Mononuclear cell (primary cell): ENCODE measurements at regions not wholly inside any gene's neighbourhood (a gene's known extent, or its start where the extent isn't known, plus 50 kb on each side); places are given as distances from the start of the nearest gene placed in this dataset.

Experiments used
- H3K27me3 ChIP-seq: 2 replicates; pipeline ENCODE4 v1.6.0; 2011; ENCODE audit warnings: low read length, control low read depth; ENCODE audit not compliant: insufficient read depth
- H3K4me1 ChIP-seq: 2 replicates; pipeline ENCODE4 v1.5.1; 2011; ENCODE audit warnings: mild to moderate bottlenecking, low read length, control low read depth; ENCODE audit not compliant: insufficient read depth
- H3K4me3 ChIP-seq: 2 replicates; pipeline ENCODE4 v1.5.1; 2011; ENCODE audit warnings: mild to moderate bottlenecking, low read length, moderate library complexity
- H3K9me3 ChIP-seq: 2 replicates; pipeline ENCODE4 v1.5.1; 2011; ENCODE audit warnings: low read depth, mild to moderate bottlenecking, control low read depth, low read length

DNA sequence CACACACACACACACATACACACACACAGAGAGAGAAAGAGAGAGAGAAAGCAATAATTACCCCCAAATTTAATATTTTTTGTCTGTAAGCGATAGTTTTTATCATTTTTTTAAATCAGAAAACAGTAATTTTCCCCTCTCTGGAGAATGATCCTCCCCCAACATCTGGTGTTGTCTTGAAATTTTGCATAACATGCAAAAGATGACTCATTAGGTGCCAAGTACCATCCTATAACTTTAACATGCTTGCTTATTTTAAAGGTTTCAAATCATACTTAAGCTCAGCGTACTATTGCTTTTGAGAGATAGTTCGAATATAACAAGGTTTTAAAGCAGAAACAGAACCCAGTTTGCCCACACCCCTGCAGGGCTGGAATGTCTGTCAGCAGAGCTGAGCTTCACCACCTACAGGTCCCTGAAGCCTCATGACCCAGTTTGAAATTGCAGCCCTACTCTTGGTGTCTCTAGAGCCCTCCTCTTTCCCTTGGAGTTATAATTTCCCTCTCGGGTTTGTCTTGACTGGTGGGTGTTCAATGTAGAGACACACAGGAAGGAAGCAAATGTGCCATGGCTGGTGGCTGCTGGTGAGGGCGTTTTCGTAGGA lies 175.0 kb upstream of the HS3ST1 start:
- Histone ChIP-seq H3K4me3 (no peak overlapping the region), H3K9me3 (peaks cover 6% of the 10 kb centered on the region), H3K27me3 (no peaks in the 10 kb centered on the region), H3K4me1 (no peaks in the 10 kb centered on the region)

DNA sequence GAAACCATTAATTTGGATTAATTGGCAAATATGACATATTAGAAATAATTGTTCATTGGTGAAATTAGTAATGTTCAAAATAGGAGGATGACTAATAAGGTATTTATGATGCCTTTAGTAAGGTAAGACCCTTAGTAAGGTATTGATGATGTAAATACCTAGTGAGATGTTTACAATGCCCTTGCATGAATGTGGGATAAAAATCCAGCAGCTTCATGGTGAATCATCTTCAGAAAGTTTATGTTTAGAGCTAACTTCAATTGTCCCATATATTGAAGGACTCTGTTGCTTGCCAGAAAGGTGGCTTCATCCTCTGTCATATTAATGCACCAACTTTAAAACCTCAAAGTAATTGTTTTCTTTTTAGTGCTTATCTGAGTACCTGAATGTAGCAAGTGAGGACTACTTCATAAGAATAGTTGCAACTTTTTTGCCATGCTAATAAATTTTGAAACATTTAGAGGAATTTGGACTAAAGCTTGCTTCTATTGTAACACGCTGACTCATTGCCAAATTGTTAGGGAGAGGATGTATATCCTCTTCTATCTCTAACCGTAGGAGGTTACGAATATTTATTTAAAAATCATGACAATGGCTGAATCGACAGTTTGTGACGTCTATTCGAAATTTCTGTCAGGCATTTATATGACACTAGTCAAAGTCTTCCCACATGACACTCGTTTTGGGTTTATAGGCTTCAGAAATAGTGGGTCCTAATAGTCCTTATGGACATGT lies 174.1 kb upstream of the HS3ST1 start:
- Histone ChIP-seq H3K9me3 (peaks cover 6% of the 10 kb centered on the region), H3K4me3 (no peak overlapping the region), H3K27me3 (no peaks in the 10 kb centered on the region), H3K4me1 (no peaks in the 10 kb centered on the region)

DNA sequence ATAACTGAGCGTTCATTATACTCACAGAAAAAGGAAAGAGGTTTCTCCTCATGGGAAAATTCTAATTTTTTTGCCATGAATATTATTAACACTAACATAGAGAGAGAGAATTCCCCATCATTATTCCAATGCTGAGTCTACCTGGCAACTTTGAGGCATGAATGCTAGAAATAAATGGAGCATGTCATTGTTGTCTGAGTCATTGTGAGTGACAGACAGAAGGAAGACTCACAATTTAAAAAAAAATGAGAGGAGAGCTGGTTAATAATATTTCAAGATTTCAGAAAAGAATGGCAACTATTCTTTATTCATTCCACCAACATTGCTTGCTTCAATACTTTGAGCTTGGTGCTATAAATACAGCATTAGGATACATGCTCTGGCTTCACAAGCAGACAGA lies 170.4 kb upstream of the HS3ST1 start:
- Histone ChIP-seq H3K4me3 (no peak overlapping the region), H3K4me1 (no peaks in the 10 kb centered on the region), H3K9me3 (peaks cover 6% of the 10 kb centered on the region), H3K27me3 (no peaks in the 10 kb centered on the region)

DNA sequence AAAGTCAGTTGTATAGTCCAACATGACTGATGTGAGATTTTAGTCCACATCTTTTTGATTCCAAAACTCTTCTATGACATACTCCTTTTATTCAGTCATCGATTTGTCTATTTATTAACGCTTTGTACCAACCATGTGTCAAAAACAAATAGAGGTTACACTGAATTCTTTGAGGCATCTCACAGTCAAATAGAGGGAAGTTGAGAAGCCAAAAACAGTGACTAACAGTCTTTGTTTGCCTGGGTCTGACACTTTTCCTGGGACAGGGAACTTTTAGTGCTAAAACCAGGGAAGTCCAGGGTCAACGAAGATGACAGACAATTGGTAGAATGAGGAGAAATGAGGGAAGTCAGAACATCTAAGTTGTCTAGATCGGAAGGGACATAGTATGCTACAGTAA lies 169.9 kb upstream of the HS3ST1 start:
- no peak overlapping the region for H3K4me3 ChIP-seq
- H3K4me1 ChIP-seq, result no peaks in the 10 kb centered on the region
- peaks cover 6% of the 10 kb centered on the region for H3K9me3 ChIP-seq
- H3K27me3 ChIP-seq, result no peaks in the 10 kb centered on the region

DNA sequence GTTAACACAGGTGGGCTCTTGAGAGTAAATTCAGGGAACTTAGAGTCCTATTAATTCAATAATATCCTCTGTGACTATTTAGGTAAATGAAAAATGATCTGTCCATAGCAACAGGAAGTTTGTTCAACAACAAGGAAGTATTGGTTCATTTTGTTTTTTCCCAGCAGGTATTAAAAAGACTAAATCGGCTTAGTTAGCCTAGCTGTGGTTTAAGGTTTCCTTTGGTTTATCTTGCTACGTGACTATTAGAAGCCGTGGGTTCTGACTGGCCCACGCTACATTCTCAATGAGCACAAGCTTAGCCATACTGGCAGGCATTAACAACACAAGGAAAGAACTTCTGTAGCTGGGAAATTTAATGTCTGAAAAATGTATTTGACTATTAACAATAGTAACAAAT lies 168.8 kb upstream of the HS3ST1 start:
- H3K4me1 ChIP-seq, result no peaks in the 10 kb centered on the region
- H3K9me3 ChIP-seq, result peaks cover 6% of the 10 kb centered on the region
- no peaks in the 10 kb centered on the region for H3K27me3 ChIP-seq
- no peak overlapping the region for H3K4me3 ChIP-seq

GRCh38 chr4:11596989-11597388 lies 168.3 kb upstream of the HS3ST1 start:
- Histone ChIP-seq H3K4me1 (no peaks in the 10 kb centered on the region), H3K9me3 (peaks cover 6% of the 10 kb centered on the region), H3K27me3 (no peaks in the 10 kb centered on the region), H3K4me3 (no peak overlapping the region)

DNA sequence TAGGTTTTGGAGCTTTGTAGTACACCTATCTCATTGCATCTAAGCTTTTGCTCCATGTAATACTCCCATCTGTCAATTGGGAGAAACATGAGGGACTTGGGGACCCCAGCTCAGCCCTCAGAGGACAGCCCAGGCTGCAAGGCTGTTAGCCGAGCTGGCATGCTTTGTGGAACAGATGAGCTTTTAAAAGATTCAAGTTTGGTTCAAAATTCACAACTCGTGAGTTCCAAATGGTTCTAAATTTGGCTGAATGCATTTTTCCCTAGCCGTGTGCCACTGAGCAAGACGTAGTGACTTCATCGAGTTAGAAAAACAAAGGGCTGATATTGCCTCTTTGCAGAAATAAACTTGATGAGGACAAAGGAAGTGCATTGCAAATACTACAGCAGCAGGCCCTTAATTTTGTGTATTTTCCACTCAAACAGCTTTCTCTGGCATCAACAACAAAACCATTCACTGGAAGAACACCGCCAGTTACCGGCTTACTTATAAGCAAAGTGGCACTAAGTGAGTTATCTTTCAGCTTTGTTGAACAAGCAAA lies 165.0 kb upstream of the HS3ST1 start:
- H3K4me1 ChIP-seq, result no peaks in the 10 kb centered on the region
- H3K9me3 ChIP-seq, result no peaks in the 10 kb centered on the region
- no peaks in the 10 kb centered on the region for H3K27me3 ChIP-seq
- no peak overlapping the region for H3K4me3 ChIP-seq

DNA sequence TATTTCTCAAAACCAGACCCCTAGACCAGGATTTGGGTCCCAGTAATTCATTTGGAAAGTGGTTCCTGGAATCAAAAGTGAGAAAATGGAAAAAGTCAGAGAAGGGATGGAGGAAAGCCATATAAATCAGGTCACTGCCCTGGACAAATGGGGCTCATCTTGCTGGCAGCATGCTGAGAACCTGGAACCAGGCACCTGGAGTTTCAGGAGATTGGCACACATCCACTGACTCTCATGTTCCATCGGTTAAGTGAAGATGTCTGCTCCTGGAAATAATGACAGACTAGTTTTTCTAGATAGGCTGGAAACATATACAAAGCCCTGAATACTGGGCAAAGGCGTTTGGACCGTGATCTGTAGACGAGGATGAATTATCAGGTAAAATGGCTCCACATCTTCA lies 163.6 kb upstream of the HS3ST1 start:
- Histone ChIP-seq H3K4me1 (no peaks in the 10 kb centered on the region), H3K9me3 (no peaks in the 10 kb centered on the region), H3K4me3 (no peak overlapping the region), H3K27me3 (no peaks in the 10 kb centered on the region)

- Histone ChIP-seq H3K9me3 (no peaks in the 10 kb centered on the region), H3K4me1 (no peaks in the 10 kb centered on the region), H3K27me3 (no peaks in the 10 kb centered on the region)
Observed at GRCh38 chr4:11590132-11590531, 161.4 kb upstream of the HS3ST1 start.

DNA sequence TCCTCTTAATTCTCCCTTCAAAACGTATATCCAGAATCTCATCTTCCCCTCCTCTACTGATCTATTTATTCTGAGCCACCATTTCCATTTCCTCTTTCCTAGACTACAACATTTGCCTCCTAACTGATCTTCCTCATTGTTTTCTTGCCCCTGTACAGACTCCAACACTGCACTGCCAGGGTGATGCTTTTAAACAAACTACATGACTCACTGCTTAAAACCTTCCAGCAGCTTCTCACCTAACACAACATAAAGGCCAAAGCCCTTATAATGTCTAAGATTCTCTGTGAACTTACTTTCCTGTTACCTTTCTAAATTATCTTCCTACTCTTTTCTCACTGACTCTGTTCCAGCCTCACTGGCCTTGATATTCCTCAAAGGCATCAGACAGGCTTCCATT lies 161.0 kb upstream of the HS3ST1 start:
- Histone ChIP-seq H3K4me1 (no peaks in the 10 kb centered on the region), H3K4me3 (no peak overlapping the region), H3K27me3 (no peaks in the 10 kb centered on the region), H3K9me3 (no peaks in the 10 kb centered on the region)

More at GRCh38 chr4:11590132-11590531, 161.4 kb upstream of the HS3ST1 start:
- H3K4me3 ChIP-seq, result no peak overlapping the region

DNA sequence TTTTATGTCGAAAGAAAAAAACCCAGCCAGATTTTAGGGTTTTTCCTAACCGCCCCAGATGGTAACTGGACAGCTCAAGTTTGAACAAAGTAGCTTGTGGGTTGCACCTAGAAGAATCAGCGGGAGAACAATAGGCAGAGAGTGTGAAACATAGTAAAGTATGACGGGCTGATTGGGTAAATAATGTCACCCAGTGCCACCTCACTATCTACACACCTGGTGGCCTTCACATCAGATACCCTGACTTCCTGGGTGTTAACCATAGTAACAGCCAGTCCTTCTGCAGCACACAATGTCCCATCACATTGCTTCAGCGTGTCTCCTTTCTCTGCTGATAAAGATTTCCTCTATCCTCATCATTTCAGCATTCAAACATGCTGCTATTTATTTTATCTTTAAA lies 159.1 kb upstream of the HS3ST1 start:
- Histone ChIP-seq H3K9me3 (no peaks in the 10 kb centered on the region), H3K4me1 (no peaks in the 10 kb centered on the region), H3K4me3 (no peak overlapping the region), H3K27me3 (no peaks in the 10 kb centered on the region)

GRCh38 chr4:11585506-11585905 lies 156.8 kb upstream of the HS3ST1 start:
- Histone ChIP-seq H3K4me3 (no peak overlapping the region), H3K9me3 (no peaks in the 10 kb centered on the region), H3K27me3 (no peaks in the 10 kb centered on the region), H3K4me1 (no peaks in the 10 kb centered on the region)

DNA sequence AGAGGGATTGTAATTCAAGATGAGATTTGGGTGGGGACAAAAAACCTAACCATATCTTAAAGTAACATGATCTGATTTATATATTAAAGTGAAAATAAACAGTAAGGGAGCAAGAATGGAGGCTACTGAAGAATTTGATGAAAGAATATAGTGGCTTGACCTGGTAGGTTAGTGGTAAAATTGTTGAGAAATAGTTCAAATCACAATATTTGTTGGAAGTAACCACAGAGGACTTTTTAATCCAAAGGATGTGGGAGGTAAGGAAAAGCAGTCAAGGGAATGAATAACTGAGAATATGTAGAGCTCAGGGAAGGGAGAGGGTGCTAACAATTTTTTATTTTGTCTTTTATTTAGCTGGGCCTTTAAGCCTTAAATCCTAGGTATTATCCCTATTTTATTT lies 139.8 kb upstream of the HS3ST1 start:
- H3K4me1 ChIP-seq, result no peaks in the 10 kb centered on the region
- no peaks in the 10 kb centered on the region for H3K27me3 ChIP-seq
- H3K9me3 ChIP-seq, result no peaks in the 10 kb centered on the region
- H3K4me3 ChIP-seq, result no peak overlapping the region

- no peak overlapping the region for H3K4me3 ChIP-seq
- no peaks in the 10 kb centered on the region for H3K9me3 ChIP-seq
- H3K4me1 ChIP-seq, result no peaks in the 10 kb centered on the region
- no peaks in the 10 kb centered on the region for H3K27me3 ChIP-seq
Observed at GRCh38 chr4:11566444-11567022, 137.8 kb upstream of the HS3ST1 start.

GRCh38 chr4:11565899-11566298 lies 137.2 kb upstream of the HS3ST1 start:
- no peak overlapping the region for H3K4me3 ChIP-seq

More at GRCh38 chr4:11565899-11566298, 137.2 kb upstream of the HS3ST1 start:
- no peaks in the 10 kb centered on the region for H3K27me3 ChIP-seq
- H3K4me1 ChIP-seq, result no peaks in the 10 kb centered on the region
- H3K9me3 ChIP-seq, result no peaks in the 10 kb centered on the region
